GM13976 (cell line): ENCODE measurements at regions not wholly inside any gene's neighbourhood (a gene's known extent, or its start where the extent isn't known, plus 50 kb on each side); places are given as distances from the start of the nearest gene placed in this dataset.
"Not testable (repeated sequence)": the region's sequence is repeated elsewhere in the genome, so short reads cannot be mapped to it uniquely, and the experiment has no call there.

ENCODE experiments used
- DNase-seq: peaks from one replicate; pipeline ENCODE4 v3.0.0; 2012; ENCODE audit warnings: low spot score
- in situ Hi-C: fragments of 300-500 bp; cut with MboI; formaldehyde crosslinking; loops from one replicate; pipeline ENCODE4 v1.12.0; 2022; ENCODE audit warnings: low sequenced_read_pairs, mixed read lengths, inconsistent platforms; ENCODE audit not compliant: unreplicated experiment
- TF ChIP-seq, protein P1 (sequence below): IDR thresholded peaks from 2 replicates; pipeline ENCODE4 v1.5.1; 2012; ENCODE audit warnings: borderline replicate concordance, mild to moderate bottlenecking; ENCODE audit not compliant: insufficient read depth; ENCODE audit errors: extremely low read depth, missing control alignments, control extremely low read depth

DNA sequence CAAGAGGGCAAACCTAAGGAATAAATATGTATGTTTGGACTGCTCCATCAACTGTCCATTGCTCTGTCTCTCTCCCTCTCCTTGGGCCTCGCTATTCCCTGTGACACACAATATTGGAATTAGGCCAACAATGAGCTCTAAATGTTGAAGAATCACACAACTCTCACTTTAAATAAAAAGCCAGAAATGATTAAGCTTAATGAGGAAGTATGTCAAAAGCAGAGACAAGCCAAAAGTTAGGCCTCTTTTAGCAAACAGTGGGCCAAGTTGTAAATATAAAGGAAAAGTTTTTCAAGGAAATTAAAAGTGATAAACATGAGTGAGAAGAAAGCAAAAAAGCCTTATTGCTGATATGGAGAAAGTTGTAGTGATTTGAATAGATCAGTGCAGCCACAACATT, 141.0 kb downstream of the VGLL3 start:
- DNase-seq: no peak
- in situ Hi-C loops: no loop called here
- TF ChIP-seq, protein P1, sequence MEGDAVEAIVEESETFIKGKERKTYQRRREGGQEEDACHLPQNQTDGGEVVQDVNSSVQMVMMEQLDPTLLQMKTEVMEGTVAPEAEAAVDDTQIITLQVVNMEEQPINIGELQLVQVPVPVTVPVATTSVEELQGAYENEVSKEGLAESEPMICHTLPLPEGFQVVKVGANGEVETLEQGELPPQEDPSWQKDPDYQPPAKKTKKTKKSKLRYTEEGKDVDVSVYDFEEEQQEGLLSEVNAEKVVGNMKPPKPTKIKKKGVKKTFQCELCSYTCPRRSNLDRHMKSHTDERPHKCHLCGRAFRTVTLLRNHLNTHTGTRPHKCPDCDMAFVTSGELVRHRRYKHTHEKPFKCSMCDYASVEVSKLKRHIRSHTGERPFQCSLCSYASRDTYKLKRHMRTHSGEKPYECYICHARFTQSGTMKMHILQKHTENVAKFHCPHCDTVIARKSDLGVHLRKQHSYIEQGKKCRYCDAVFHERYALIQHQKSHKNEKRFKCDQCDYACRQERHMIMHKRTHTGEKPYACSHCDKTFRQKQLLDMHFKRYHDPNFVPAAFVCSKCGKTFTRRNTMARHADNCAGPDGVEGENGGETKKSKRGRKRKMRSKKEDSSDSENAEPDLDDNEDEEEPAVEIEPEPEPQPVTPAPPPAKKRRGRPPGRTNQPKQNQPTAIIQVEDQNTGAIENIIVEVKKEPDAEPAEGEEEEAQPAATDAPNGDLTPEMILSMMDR: no peak

GRCh38 chr3:86845726-86846125, 145.2 kb downstream of the VGLL3 start:
- in situ Hi-C loops: no loop called here
- no peak for DNase-seq
- TF ChIP-seq, protein P1: no peak

DNA sequence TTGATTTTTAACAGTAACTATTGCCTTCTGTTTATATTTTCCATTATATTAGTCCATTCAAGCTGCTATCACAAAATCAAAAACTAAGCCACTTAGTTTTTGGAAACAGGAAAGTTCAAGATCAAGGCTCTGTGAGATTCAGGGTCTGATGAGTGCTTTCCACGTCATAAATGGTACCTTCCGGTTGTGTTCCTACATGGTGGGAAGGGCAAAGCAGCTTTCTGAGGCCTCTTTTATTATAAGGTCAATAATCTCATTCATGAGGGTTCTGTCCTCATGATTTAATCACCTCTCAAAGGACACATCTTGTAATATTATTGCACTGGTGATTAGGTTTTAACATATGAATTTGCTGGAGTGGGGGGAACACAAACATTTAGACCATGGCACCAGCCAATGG, 152.0 kb downstream of the VGLL3 start:
- in situ Hi-C loops: no loop called here
- TF ChIP-seq, protein P1: no peak
- DNase-seq: no peak

- in situ Hi-C loops: no loop called here
Observed at GRCh38 chr3:86837871-86838270, 153.1 kb downstream of the VGLL3 start.

DNA sequence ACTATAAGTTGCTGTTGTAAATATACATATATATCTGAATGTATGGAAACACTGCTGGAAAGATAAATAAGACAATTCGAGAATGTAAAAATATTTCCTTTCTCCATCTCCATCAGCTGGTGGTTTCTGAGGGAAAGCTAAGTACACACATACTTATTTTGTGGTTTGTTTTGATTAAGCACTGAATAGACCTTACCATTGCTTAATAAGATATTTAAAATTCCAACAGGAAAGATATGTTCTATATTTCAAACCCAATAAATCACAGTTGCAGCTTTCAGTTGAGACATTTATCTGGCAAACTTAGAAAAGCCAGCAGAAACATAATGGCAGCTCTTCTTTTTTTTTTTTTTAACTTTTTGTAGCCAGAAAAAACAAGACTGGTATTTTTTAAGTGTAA, 160.4 kb downstream of the VGLL3 start:
- in situ Hi-C loops: no loop called here
- no peak for DNase-seq
- TF ChIP-seq, protein P1: no peak

More at GRCh38 chr3:86837871-86838270, 153.1 kb downstream of the VGLL3 start:
- TF ChIP-seq, protein P1: no peak
- DNase-seq: no peak

- TF ChIP-seq, protein P1: no peak
- in situ Hi-C loops: no loop called here
- no peak for DNase-seq
Observed at GRCh38 chr3:86828751-86829150, 162.2 kb downstream of the VGLL3 start.

- DNase-seq, in situ Hi-C loops: not testable (repeated sequence)
Observed at GRCh38 chr3:86827582-86827981, 163.4 kb downstream of the VGLL3 start.
